ENCODE measurements at regions not wholly inside any gene's neighbourhood (a gene's known extent, or its start where the extent isn't known, plus 50 kb on each side); places are given as distances from the start of the nearest gene placed in this dataset.
"Not testable (repeated sequence)": the region's sequence is repeated elsewhere in the genome, so short reads cannot be mapped to it uniquely, and the experiment has no call there.

DNA sequence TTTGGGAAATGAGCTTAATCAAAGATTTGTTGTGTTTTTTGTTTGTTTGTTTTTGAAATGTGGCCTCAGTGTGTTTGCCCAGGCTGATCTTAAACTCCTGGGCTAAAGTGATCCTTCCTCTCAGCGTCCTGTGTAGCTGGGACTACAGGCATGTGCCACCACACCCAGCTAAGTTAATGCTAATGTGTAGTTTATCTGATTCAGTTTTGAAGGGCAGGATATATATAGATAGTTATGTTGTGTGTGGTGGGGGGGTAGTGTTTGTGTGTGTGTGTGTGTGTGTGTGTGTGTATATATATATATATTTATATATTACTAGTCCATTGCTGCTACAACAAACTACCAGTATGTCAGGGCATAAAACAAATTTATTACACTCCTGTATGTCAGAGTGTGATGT is 108.1 kb upstream of the PTPN20 start:
- CTCF ChIA-PET (ENCODE audit: low intra/inter-chr PET ratio); DNase-seq (ENCODE audit: extremely low read depth in 1 of 4, low spot score in 3 of 4); intact Hi-C loops (cut with micrococcal nuclease); H3K4me2 ChIP-seq (ENCODE audit: insufficient read depth, low read length); H3K36me3 ChIP-seq (ENCODE audit: control insufficient read depth, insufficient read depth, low read length); POLR2A ChIA-PET; H3K4me1 ChIP-seq (replicated peaks in 1 of 2; ENCODE audit: control insufficient read depth in 2 of 2, insufficient read depth in 2 of 2, low read length in 2 of 2); in situ Hi-C loops (cut with MboI); H4K20me1 ChIP-seq (replicated peaks; ENCODE audit: control insufficient read depth, insufficient read depth, low read length); BruUV-seq (replicated peaks); FAIRE-seq; H3K79me2 ChIP-seq (ENCODE audit: control insufficient read depth, insufficient read depth, low read length); H3K9me1 ChIP-seq (ENCODE audit: control insufficient read depth, insufficient read depth, low read length); H3K9ac ChIP-seq (ENCODE audit: insufficient read depth in 1 of 2, low read depth in 2 of 2, low read length in 2 of 2); H3K4me3 ChIP-seq; H3K27ac ChIP-seq (ENCODE audit: extremely low read depth, low read depth, low read length); H3K9me3 ChIP-seq (replicated peaks; ENCODE audit: control insufficient read depth, insufficient read depth, low read depth, low read length); H3K27me3 ChIP-seq (ENCODE audit: control insufficient read depth in 2 of 2, insufficient read depth in 2 of 2, low read length in 2 of 2); ATAC-seq; H2AFZ ChIP-seq (ENCODE audit: low read depth, low read length): not testable (repeated sequence)
- TF ChIP-seq, protein P1, sequence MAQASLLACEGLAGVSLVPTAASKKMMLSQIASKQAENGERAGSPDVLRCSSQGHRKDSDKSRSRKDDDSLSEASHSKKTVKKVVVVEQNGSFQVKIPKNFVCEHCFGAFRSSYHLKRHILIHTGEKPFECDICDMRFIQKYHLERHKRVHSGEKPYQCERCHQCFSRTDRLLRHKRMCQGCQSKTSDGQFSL (CRISPR knock-in tag; IDR thresholded peaks at IDR 0.05) = not testable (repeated sequence)
- TF ChIP-seq, protein P1 (tag; IDR thresholded peaks at IDR 0.05) = peak in 1 of 2 experiments; percentile 41; a peak in 1 of 4 replicates
- WGBS (ENCODE audit: insufficient coverage, low coverage, missing lambda C conversion rate) = 30% methylated on average over 1 of the region's 1 CpG

DNA sequence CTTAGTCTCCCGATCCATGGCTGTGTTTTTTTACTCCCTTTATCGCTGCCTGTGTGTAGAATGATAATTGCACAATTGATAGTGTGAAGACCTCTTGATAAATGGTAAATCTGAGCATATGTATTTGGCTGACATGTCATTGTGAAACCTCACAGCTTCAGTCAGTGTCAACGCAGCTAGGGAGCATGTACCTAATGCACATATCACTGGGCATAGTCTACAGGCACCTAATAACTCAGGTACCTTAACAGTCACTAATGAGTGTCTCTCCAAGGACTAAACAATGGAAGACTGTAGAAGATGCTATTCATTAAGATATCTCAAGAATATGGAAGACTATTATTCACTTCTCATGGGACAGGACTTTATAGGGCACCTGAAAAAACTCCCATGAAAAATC is 101.0 kb upstream of the PTPN20 start:
- H4K20me1 ChIP-seq (replicated peaks; ENCODE audit: control insufficient read depth, insufficient read depth, low read length); H3K4me3 ChIP-seq; H3K9me3 ChIP-seq (replicated peaks; ENCODE audit: control insufficient read depth, insufficient read depth, low read depth, low read length); H3K4me1 ChIP-seq (replicated peaks in 1 of 2; ENCODE audit: control insufficient read depth in 2 of 2, insufficient read depth in 2 of 2, low read length in 2 of 2); intact Hi-C loops (cut with micrococcal nuclease); POLR2A ChIA-PET; H3K27ac ChIP-seq (ENCODE audit: extremely low read depth, low read depth, low read length); H2AFZ ChIP-seq (ENCODE audit: low read depth, low read length); BruUV-seq (replicated peaks); H3K9ac ChIP-seq (ENCODE audit: insufficient read depth in 1 of 2, low read depth in 2 of 2, low read length in 2 of 2); FAIRE-seq; H3K27me3 ChIP-seq (ENCODE audit: control insufficient read depth in 2 of 2, insufficient read depth in 2 of 2, low read length in 2 of 2); ATAC-seq; H3K9me1 ChIP-seq (ENCODE audit: control insufficient read depth, insufficient read depth, low read length); H3K4me2 ChIP-seq (ENCODE audit: insufficient read depth, low read length); H3K79me2 ChIP-seq (ENCODE audit: control insufficient read depth, insufficient read depth, low read length); H3K36me3 ChIP-seq (ENCODE audit: control insufficient read depth, insufficient read depth, low read length); DNase-seq (ENCODE audit: extremely low read depth in 1 of 4, low spot score in 3 of 4); CTCF ChIA-PET (ENCODE audit: low intra/inter-chr PET ratio): not testable (repeated sequence)
- in situ Hi-C loops (cut with MboI) = loop anchor here (5.0 kb wide), 1 partner anchor 1227 kb away; no protein-coding TSS in a partner anchor
- WGBS (ENCODE audit: insufficient coverage, low coverage, missing lambda C conversion rate) = 66% methylated on average over 3 of the region's 3 CpGs

DNA sequence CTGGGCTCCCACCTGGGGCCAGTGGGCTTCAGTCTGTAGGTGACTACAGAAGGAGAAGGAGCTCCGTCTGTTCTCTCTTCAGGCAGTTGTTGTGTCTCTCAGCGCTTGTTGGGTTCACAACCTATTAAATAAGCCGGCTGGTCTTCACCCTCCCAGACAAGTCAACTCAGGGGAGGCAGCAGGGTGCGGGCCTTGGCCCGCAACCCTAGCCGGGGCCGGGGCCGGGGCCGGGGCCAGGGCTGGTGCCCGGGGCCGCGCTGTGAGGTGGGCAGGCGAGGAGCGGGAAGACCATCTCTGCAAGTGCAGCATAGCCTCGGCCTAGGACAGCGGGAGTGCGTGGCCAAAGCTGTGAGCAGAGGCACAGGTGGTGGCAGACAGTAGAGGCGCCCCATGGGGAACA is 95.1 kb upstream of the PTPN20 start:
- POLR2A ChIA-PET; H3K79me2 ChIP-seq (ENCODE audit: control insufficient read depth, insufficient read depth, low read length); H3K4me3 ChIP-seq; H3K9me3 ChIP-seq (replicated peaks; ENCODE audit: control insufficient read depth, insufficient read depth, low read depth, low read length); H2AFZ ChIP-seq (ENCODE audit: low read depth, low read length); H3K27me3 ChIP-seq (ENCODE audit: control insufficient read depth in 2 of 2, insufficient read depth in 2 of 2, low read length in 2 of 2); H3K9me1 ChIP-seq (ENCODE audit: control insufficient read depth, insufficient read depth, low read length); H3K27ac ChIP-seq (ENCODE audit: extremely low read depth, low read depth, low read length); H3K4me2 ChIP-seq (ENCODE audit: insufficient read depth, low read length); H3K4me1 ChIP-seq (replicated peaks in 1 of 2; ENCODE audit: control insufficient read depth in 2 of 2, insufficient read depth in 2 of 2, low read length in 2 of 2); DNase-seq (ENCODE audit: extremely low read depth in 1 of 4, low spot score in 3 of 4); H3K36me3 ChIP-seq (ENCODE audit: control insufficient read depth, insufficient read depth, low read length); H4K20me1 ChIP-seq (replicated peaks; ENCODE audit: control insufficient read depth, insufficient read depth, low read length); BruUV-seq (replicated peaks); in situ Hi-C loops (cut with MboI); CTCF ChIA-PET (ENCODE audit: low intra/inter-chr PET ratio); intact Hi-C loops (cut with micrococcal nuclease); H3K9ac ChIP-seq (ENCODE audit: insufficient read depth in 1 of 2, low read depth in 2 of 2, low read length in 2 of 2); ATAC-seq; FAIRE-seq: not testable (repeated sequence)
- 60% methylated on average over 1 of the region's 18 CpGs for whole genome bisulfite sequencing (ENCODE audit: insufficient coverage, low coverage, missing lambda C conversion rate)
